ENCODE measurements at regions not wholly inside any gene's neighbourhood (a gene's known extent, or its start where the extent isn't known, plus 50 kb on each side); places are given as distances from the start of the nearest gene placed in this dataset.

DNA sequence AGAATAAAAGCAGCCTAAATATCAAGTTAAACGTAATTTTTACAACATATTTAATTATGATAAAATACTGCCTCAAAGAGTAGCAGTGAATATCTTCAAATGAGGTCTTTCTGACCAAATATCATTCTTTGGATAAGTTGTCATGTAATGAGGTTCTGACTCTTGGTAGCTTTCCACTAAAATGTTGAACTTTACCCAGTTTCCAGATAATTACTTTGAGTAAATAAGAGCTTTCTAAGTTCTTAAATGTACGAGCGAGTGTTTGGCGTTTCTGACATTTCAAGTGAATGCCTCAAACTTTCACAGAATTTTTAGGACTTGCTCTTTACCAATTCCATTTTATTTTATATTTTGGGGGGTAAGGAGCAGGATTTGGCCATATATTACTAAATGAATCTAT, 1515.2 kb downstream of the FAM181B start:
- no peaks in the 10 kb centered on the region for H3K27me3 ChIP-seq (ENCODE audit: control insufficient read depth, insufficient read depth, low read length, poor library complexity, severe bottlenecking)
- DNase-seq: no peak
- no peak overlapping the region for H3K4me3 Mint-ChIP-seq
- H3K27ac ChIP-seq (ENCODE audit: low read depth, low read length): no peak overlapping the region
- no peaks in the 10 kb centered on the region for H3K4me1 Mint-ChIP-seq
- H3K27me3 Mint-ChIP-seq (ENCODE audit: insufficient read depth): no peaks in the 10 kb centered on the region
- H3K9ac ChIP-seq (ENCODE audit: extremely low read depth, low read length, poor library complexity, severe bottlenecking): no peak overlapping the region
- no peaks in the 10 kb centered on the region for H3K36me3 ChIP-seq (ENCODE audit: control insufficient read depth, insufficient read depth, low read length)
- H3K4me3 ChIP-seq (ENCODE audit: low read length): no peak overlapping the region
- 94% methylated on average over 4 of the region's 4 CpGs; no CpG with 5 or more reads in 1 of the 2 experiments for WGBS, 2 experiments (ENCODE audit: insufficient coverage in 1 of 2, insufficient read length in 1 of 2)
- H3K9me3 Mint-ChIP-seq: peaks cover 18% of the 10 kb centered on the region
- no peaks in the 10 kb centered on the region for H3K36me3 Mint-ChIP-seq (ENCODE audit: low read depth)
- no peak overlapping the region for H3K27ac Mint-ChIP-seq
- TF ChIP-seq, protein P1, sequence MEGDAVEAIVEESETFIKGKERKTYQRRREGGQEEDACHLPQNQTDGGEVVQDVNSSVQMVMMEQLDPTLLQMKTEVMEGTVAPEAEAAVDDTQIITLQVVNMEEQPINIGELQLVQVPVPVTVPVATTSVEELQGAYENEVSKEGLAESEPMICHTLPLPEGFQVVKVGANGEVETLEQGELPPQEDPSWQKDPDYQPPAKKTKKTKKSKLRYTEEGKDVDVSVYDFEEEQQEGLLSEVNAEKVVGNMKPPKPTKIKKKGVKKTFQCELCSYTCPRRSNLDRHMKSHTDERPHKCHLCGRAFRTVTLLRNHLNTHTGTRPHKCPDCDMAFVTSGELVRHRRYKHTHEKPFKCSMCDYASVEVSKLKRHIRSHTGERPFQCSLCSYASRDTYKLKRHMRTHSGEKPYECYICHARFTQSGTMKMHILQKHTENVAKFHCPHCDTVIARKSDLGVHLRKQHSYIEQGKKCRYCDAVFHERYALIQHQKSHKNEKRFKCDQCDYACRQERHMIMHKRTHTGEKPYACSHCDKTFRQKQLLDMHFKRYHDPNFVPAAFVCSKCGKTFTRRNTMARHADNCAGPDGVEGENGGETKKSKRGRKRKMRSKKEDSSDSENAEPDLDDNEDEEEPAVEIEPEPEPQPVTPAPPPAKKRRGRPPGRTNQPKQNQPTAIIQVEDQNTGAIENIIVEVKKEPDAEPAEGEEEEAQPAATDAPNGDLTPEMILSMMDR (conservative IDR thresholded peaks at IDR 0.05): no peak
- H3K9me3 ChIP-seq (ENCODE audit: control insufficient read depth, low read length): peaks cover 18% of the 10 kb centered on the region
- no peaks in the 10 kb centered on the region for H3K4me1 ChIP-seq (ENCODE audit: control insufficient read depth, insufficient read depth, low read length)

DNA sequence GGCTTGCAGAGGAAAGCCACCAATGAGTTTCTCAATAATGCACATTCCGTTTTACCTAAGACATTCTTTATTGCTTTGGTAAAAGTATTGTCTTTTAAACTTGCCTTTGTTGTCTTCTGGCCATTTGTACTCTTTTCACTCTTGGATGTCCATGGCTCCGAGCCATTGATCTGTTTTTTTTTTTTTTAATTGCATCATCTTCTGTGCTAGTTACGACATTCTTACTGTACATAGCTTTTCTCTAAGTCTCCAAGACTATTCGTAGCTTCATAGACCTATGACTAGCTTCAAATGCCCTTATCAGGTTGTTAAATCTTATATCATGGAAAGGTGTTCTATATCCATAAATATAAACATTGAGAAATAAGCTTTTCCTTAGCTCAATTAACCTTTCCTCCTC, 1522.6 kb downstream of the FAM181B start:
- WGBS, 2 experiments (ENCODE audit: insufficient coverage in 1 of 2, insufficient read length in 1 of 2): 83 to 100% methylated on average over 2 to 4 of the region's 4 CpGs
- Histone ChIP-seq H3K4me1 (ENCODE audit: control insufficient read depth, insufficient read depth, low read length) (no peaks in the 10 kb centered on the region), H3K27me3 (ENCODE audit: control insufficient read depth, insufficient read depth, low read length, poor library complexity, severe bottlenecking) (no peaks in the 10 kb centered on the region), H3K27ac (ENCODE audit: low read depth, low read length) (no peak overlapping the region), H3K36me3 (ENCODE audit: control insufficient read depth, insufficient read depth, low read length) (no peaks in the 10 kb centered on the region), H3K4me3 (ENCODE audit: low read length) (no peak overlapping the region), H3K9me3 (ENCODE audit: control insufficient read depth, low read length) (peaks cover 20% of the 10 kb centered on the region), H3K9ac (ENCODE audit: extremely low read depth, low read length, poor library complexity, severe bottlenecking) (no peak overlapping the region)
- Mint-ChIP-seq H3K4me3 (no peak overlapping the region), H3K36me3 (ENCODE audit: low read depth) (peaks cover 4% of the 10 kb centered on the region), H3K27me3 (ENCODE audit: insufficient read depth) (no peaks in the 10 kb centered on the region), H3K4me1 (no peaks in the 10 kb centered on the region), H3K9me3 (peaks cover 40% of the 10 kb centered on the region), H3K27ac (no peak overlapping the region)
- no peak for DNase-seq
- TF ChIP-seq, protein P1 (conservative IDR thresholded peaks at IDR 0.05): no peak

DNA sequence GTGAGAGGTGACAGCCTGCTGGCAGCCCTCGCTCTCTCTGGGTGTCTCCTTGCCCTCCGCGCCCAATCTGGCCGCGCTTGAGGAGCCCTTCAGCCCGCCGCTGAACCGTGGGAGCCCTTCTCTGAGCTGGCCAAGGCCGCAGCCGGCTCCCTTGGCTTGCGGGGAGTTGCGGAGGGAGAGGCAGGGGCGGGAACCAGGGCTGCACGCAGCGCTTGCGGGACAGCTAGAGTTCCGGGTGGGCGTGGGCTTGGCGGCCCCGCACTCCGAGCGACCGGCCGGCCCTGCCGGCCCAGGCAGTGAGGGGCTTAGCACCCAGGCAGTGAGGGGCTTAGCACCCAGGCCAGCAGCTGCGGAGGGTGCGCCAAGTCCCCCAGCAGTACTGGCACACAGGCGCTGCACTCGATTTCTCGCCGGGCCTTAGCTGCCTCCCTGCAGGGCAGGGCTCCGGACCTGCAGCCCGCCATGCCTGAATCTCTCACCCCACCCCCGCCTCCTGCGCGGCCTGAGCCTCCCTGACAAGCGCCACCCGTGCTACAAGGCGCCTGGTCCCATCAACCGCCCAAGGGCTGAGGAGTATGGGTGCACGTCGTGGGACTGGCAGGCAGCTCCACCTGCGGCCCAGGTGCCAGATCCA, 1526.1 kb downstream of the FAM181B start:
- no peak overlapping the region for H3K27ac Mint-ChIP-seq
- peaks cover 14% of the 10 kb centered on the region for H3K9me3 Mint-ChIP-seq
- H3K36me3 Mint-ChIP-seq (ENCODE audit: low read depth): peaks cover 2% of the 10 kb centered on the region
- Histone ChIP-seq H3K9ac (ENCODE audit: extremely low read depth, low read length, poor library complexity, severe bottlenecking) (no peak overlapping the region), H3K36me3 (ENCODE audit: control insufficient read depth, insufficient read depth, low read length) (no peaks in the 10 kb centered on the region), H3K4me3 (ENCODE audit: low read length) (no peak overlapping the region), H3K9me3 (ENCODE audit: control insufficient read depth, low read length) (no peaks in the 10 kb centered on the region), H3K27me3 (ENCODE audit: control insufficient read depth, insufficient read depth, low read length, poor library complexity, severe bottlenecking) (no peaks in the 10 kb centered on the region), H3K27ac (ENCODE audit: low read depth, low read length) (no peak overlapping the region), H3K4me1 (ENCODE audit: control insufficient read depth, insufficient read depth, low read length) (no peaks in the 10 kb centered on the region)
- no peak overlapping the region for H3K4me3 Mint-ChIP-seq
- WGBS, 2 experiments (ENCODE audit: insufficient coverage in 1 of 2, insufficient read length in 1 of 2): 94 to 95% methylated on average over 15 to 43 of the region's 43 CpGs
- no peaks in the 10 kb centered on the region for H3K4me1 Mint-ChIP-seq
- no peaks in the 10 kb centered on the region for H3K27me3 Mint-ChIP-seq (ENCODE audit: insufficient read depth)
- TF ChIP-seq, protein P1 (conservative IDR thresholded peaks at IDR 0.05): no peak
- peak; percentile 43 for DNase-seq

All from endodermal cell (in vitro differentiated cells).